ENCODE measurements at regions not wholly inside any gene's neighbourhood (a gene's known extent, or its start where the extent isn't known, plus 50 kb on each side); places are given as distances from the start of the nearest gene placed in this dataset.
"Not testable (repeated sequence)": the region's sequence is repeated elsewhere in the genome, so short reads cannot be mapped to it uniquely, and the experiment has no call there.

- FAIRE-seq (no peak), DNase-seq (ENCODE audit: low spot score) (no peak)
Measured at GRCh38 chr9:31243386-31243785, 1141.1 kb upstream of the ACO1 start.

DNA sequence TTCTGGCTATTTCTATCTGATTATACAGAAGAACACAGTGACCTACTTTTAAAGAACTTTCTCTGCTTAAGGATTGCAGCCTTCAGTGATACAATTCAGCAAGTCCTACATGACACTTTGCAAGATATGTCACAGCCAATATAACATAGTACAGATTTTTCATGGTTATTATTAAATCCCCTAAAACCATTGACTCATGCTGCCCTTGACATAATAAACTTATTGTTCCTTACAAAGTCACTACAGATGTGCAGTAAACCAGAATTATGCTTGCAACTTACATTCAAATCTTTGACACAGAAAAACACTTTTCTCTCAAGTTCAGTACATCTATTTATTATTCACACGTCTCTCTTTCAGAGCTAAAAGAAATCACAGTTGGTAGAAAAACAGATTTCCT, 1136.3 kb upstream of the ACO1 start:
- no peak for DNase-seq (ENCODE audit: low spot score)
- FAIRE-seq: no peak

GRCh38 chr9:31251386-31251785, 1133.1 kb upstream of the ACO1 start:
- FAIRE-seq (no peak), DNase-seq (ENCODE audit: low spot score) (no peak)

GRCh38 chr9:31253800-31254762, 1130.4 kb upstream of the ACO1 start:
- FAIRE-seq: no peak
- DNase-seq (ENCODE audit: low spot score): no peak

- no peak for FAIRE-seq
Measured at GRCh38 chr9:31255211-31255610, 1129.2 kb upstream of the ACO1 start.

GRCh38 chr9:31259824-31260223, 1124.6 kb upstream of the ACO1 start:
- no peak for FAIRE-seq
- no peak for DNase-seq (ENCODE audit: low spot score)

More at GRCh38 chr9:31255211-31255610, 1129.2 kb upstream of the ACO1 start:
- DNase-seq (ENCODE audit: low spot score): no peak

- no peak for FAIRE-seq
- no peak for DNase-seq (ENCODE audit: low spot score)
Measured at GRCh38 chr9:31272456-31273295, 1111.8 kb upstream of the ACO1 start.

DNA sequence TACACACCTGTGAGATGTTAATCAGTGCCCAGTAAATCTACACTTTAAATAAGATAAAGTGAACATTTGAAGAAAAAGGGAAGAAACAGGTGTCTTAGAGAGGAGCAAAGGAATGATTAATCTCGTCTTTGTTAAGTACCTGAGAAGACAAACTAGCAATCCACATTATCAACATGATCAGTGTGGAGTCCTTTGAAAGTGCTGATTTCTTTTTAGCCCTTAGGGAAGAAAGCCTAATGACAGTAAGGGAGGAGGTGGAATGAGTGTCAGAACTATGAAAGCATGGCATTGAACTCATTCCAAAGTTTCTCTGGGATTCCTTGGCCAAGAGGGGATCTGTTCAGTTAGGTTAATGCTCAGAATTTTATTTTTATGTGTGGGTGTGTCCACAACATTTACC, 1109.0 kb upstream of the ACO1 start:
- FAIRE-seq: no peak
- DNase-seq (ENCODE audit: low spot score): no peak

GRCh38 chr9:31290731-31291130, 1093.7 kb upstream of the ACO1 start:
- no peak for DNase-seq (ENCODE audit: low spot score)
- FAIRE-seq: no peak

GRCh38 chr9:31302620-31303418, 1081.6 kb upstream of the ACO1 start:
- FAIRE-seq (no peak), DNase-seq (ENCODE audit: low spot score) (no peak)

GRCh38 chr9:31304576-31304975, 1079.9 kb upstream of the ACO1 start:
- DNase-seq (ENCODE audit: low spot score) (peak; percentile 36), FAIRE-seq (no peak)

DNA sequence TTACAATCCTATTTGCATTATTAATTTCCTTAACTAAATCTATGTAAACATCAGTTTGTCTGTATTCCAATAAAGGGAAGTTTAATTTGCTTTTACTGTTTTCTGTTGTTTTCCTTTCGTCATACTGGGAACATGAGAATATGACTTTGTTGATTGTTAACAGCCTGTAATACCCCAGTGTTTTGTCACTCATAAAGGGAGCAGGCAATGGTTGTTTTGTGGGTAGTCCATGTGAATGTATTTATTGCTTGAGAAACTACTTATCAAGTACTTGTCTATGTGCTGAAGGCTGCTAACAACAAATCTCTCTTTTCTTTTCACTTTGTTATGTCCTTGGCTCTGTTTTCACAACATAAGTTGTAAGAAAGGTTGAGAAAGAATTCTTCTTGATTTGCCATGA, 1070.2 kb upstream of the ACO1 start:
- DNase-seq (ENCODE audit: low spot score) (no peak), FAIRE-seq (no peak)

GRCh38 chr9:31320494-31320893, 1063.9 kb upstream of the ACO1 start:
- DNase-seq (ENCODE audit: low spot score) (no peak), FAIRE-seq (no peak)

GRCh38 chr9:31321256-31321655, 1063.2 kb upstream of the ACO1 start:
- DNase-seq (ENCODE audit: low spot score) (no peak), FAIRE-seq (no peak)

- FAIRE-seq (no peak), DNase-seq (ENCODE audit: low spot score) (no peak)
Measured at GRCh38 chr9:31321686-31322085, 1062.8 kb upstream of the ACO1 start.

DNA sequence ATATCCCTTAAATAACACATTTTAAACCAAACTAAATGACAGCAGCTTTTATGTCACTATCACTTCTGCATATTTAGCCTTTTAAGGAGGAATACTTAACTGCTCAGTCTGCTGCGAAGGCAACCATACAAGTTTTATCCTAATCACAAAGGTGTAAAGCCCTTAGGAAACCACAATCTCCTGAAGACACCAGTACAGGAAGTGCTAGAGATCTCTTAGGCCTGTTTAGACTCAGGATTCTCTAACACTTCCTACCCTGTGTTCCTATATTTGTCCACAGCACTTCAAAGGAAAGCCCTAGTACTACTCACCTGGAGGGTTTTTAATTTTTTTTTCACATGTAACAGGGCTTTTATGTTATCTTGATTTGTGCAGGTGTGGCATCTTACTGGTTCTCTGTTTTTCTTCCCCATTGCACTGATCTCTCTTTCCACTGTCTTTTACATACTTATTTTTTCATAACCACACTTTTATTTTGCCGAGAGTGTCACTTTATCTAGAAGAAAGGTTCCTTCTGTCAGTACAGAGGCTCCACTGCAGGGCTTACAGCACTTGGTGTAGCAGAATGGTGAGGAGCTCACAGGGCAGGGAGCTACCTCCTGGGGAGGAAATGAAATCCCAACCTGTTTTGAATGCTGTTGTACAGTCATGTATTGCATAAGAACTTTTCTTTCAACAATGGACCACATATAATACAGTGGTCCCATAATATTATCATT, 1060.6 kb upstream of the ACO1 start:
- no peak for DNase-seq (ENCODE audit: low spot score)
- no peak for FAIRE-seq

- FAIRE-seq: no peak
- DNase-seq (ENCODE audit: low spot score): no peak
Measured at GRCh38 chr9:31325778-31326177, 1058.7 kb upstream of the ACO1 start.

- not testable (repeated sequence) for DNase-seq (ENCODE audit: low spot score); FAIRE-seq
Measured at GRCh38 chr9:31326883-31327282, 1057.6 kb upstream of the ACO1 start.

DNA sequence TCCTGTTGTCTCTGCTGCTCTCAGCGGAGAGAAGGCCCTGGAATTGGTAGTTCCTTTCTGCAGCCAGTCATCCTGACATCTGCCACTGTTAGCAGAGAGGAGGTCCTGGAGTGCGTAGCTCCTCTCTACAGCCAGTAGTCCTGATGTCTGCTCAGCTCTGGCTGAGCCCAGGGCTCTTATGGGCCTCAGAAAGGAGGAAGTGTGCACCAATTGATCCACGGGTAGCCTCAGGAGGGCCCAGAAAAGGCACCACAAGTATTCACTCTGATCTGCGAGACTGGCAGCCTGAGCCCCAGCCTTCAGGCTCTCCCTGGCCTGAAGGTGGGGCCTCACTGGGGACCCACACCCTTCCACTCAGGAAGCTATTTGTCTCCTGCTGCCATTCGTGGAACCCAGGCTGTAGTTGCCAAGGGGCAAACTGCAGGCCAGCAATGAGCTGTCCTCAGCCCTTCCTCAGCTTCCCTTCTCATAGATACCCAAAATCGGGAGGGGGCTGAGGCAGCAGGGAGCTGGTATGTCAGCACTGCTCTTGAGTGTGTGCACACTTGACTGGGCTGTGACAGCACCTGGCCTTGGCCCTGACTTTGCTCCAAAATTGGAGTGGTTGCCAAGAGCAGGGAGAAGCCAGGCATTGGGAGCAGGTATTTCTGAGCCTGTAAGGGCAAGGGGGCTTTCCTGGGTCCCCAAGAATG, 1049.5 kb upstream of the ACO1 start:
- no peak for FAIRE-seq
- DNase-seq (ENCODE audit: low spot score): no peak

- FAIRE-seq (no peak), DNase-seq (ENCODE audit: low spot score) (no peak)
Measured at GRCh38 chr9:31335529-31336234, 1048.8 kb upstream of the ACO1 start.

Measured in RCC 7860 (cell line).